ENCODE measurements at regions not wholly inside any gene's neighbourhood (a gene's known extent, or its start where the extent isn't known, plus 50 kb on each side); places are given as distances from the start of the nearest gene placed in this dataset.

DNA sequence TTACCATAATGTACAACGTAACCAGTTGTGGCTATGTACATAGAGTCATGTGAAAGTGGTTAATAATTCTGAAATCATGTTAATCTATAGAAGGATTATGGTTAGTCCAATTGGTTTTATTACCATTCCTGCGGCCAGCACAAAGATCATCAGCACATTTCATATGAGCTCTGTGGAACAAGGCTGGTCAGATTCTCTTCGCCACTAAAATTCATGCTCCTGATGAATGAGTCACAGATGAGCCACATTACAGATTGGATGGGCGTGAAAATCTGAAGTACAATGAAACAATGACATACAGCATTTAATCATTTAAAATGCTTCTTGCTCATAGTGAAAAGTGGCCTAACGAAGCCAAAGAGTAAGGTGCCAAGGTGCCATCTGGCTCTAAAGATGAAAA lies 716.2 kb upstream of the PHF14 start:
- DNase-seq (ENCODE audit: low read depth, low spot score): no peak

DNA sequence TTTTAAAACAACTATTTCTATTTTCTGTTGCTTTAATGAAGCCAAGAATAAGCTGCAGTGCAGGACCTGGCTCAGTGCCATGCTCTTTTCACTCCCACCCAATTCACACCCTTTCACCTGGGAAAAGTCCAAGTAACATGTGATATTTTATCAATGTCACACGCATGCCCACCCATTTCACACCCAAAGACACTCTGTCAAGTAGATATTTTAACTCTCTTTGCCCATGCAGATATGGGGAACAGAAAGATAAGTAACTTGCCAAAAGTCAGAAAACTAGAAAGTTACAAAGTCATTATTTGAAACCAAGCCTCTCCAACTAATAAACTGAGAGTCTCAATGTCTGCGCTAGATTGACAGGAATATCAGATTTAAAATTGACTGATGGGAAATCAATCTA lies 706.7 kb upstream of the PHF14 start:
- DNase-seq (ENCODE audit: low read depth, low spot score): no peak

DNA sequence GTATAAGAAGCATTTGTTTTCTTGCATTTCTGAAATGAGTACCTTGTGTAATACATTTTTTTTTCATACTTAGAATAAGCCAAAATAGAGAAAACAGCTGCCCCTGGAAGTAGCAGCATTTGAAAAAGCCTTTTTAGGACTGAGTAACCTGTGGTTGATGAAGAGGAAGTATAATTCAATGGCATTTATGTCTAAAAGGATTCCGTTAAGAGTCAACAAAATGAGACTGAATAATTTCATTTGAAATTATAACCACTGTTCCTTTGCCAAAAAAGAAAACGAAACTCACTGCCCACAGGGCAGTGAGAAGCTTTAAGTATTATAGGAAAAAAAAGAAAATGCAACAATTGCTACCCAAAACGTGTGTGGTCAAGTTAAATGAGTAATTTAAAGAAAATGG lies 705.6 kb upstream of the PHF14 start:
- DNase-seq (ENCODE audit: low read depth, low spot score): no peak

DNA sequence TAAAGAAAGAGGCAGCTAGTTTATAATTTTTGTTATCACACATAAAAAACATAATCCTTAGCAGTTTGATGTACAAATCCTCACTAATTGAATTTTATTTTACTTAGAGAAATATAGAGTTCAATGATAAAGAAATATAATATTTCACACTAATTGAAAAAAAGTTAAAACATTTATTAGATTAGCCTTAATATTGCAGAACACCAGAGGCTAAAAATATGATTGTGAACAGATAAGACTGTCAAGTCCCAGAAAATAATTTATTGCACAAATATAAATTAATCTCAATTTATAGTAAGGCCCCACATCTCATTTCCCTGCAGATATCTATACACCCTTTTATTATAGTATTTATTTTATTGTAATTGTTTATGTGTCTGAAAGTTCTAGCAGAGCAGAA lies 690.8 kb upstream of the PHF14 start:
- no peak for DNase-seq (ENCODE audit: low read depth, low spot score)

DNA sequence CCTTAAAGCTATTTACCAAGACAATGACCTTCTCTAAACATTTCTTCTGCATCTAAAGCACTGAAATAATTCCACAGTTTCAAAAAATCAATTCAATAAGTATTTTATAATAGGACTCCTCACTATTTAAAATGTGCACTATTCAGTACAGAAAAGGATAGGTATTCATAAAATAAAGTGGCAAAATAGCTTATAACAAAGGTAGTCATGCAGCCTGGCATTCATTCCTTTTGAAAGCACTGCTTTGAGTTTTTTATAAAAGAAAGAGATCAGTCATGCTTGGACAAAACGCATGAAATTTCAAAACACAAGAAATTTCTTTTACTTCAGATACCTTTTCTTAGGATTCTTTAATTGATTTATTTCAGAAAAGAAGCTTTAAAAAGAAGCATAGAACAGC lies 689.7 kb upstream of the PHF14 start:
- DNase-seq (ENCODE audit: low read depth, low spot score): no peak

DNA sequence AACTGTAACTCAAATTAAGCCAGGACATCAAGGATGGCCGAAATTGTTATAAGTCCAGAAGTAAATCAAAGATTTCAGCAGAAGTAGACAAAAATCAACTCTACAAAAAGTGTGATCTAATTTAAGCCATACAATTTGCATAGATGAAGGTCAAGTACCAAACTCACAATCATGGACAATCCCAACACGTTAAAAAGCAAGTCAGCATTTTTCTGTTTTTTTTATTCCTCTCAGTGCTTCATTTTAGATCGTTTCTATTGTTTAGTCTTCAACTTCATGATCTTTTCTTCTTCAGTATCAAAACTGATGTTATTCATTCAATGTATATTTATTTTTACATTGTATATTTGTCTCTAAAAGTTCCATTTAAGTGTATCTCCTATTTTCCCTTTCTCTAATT lies 674.3 kb upstream of the PHF14 start:
- no peak for DNase-seq (ENCODE audit: low read depth, low spot score)

DNA sequence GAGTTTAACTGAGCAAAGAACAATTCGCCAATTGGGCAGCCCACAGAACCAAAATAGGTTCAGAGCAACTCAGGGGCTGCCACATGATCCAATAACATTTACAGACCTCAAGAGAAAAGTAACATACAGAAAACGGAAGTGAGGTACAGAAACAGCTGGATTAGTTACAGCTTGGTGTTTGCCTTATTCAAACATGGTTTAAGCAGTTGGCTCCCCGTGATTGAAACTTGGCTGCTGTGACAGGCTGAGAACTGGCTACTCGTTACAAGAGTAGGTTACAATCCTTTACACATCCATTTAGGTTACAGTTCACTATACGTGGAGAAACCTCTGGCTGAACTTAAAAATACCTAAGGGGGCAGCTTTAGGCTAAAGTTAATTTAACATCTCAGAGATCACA lies 673.1 kb upstream of the PHF14 start:
- no peak for DNase-seq (ENCODE audit: low read depth, low spot score)

DNA sequence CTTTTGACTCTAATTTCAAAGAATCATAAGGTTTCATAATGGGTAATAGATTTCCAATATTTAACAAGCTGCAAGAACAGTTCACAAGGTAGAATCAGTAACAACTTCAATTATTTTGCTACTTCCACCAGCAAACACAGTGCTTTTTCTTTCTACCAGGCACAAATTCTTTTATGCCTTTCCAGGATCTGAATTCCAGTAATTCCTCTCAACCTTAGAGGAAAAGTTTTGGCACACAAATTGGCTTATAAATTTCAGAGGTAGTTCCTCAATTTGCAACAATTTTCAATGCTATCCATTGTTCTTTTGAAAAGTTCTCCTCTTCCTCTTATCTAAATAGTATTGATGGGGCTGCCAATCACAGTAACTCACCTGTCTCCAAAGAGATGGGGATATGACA lies 665.4 kb upstream of the PHF14 start:
- no peak for DNase-seq (ENCODE audit: low read depth, low spot score)

DNA sequence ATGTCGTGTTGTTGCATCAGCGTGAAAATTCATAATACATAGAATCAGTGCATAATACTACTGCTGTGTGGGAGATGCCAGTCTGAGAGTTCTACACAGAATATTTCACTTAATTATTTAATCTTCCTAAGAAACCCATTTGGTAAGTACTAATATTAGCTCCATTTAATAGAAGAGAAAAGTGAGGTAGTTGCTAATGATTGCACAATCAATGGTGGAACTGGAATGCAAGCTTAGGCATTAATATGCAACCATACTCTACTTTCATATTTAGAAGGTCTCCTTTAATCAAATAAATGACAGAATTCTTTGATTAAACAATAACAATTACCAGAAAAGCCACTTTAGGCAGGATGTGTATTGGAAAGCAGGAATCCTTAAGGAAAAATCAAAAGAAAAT lies 660.7 kb upstream of the PHF14 start:
- no peak for DNase-seq (ENCODE audit: low read depth, low spot score)

DNA sequence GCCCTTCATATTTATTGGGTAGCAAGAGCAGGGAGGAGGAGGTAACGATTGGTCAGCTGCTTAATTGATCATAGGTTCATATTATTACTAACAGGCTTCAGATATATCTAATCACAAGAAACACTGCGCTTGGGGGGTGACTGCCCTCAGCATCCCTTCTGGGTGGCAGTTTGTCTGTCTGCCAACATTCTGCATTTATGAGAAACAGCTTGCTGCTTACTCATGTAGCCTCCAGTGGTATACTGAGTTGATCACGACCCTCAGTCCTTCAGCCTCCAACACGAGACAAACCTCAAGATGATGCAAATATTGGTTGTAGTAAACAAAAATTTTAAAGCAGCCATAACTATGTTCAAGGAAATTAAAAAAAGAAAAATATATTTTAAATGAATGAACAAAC lies 657.8 kb upstream of the PHF14 start:
- DNase-seq (ENCODE audit: low read depth, low spot score): no peak

DNA sequence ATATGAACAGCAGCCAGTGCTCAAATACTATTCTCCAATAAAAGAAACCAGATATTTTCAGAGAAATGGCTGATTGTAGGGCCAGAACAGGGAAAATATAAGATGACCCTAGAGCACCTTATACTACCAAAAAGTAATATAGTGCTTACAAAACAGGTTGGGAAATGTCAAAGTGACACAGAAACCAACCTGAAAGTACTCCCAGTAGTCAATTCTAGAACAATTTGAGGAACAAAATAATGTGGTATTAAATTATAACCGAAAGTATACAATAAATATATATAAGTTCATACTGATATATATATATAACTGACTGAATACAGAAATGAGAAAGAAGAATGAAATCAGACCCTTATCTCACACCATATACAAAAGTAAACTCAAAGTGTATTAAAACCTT lies 657.2 kb upstream of the PHF14 start:
- no peak for DNase-seq (ENCODE audit: low read depth, low spot score)

DNA sequence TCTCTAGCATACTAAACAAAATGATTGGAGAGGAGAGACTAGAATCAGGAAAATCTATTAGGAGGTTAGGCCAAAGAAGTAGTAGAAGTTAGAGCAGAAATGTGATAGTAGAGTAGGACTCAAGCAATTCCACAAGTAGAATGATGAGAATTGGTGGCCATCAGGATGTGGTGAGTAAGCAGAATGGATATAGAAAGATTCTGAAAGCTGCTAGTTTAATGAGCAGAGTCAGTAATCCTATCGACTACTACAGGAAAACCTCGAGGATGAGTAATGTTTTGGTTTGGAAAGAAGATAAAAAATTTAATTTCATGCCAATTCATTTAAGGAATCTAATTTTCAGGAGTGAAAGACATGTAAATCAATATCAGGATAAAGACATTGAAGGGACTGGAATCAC lies 648.3 kb upstream of the PHF14 start:
- DNase-seq (ENCODE audit: low read depth, low spot score): no peak

DNA sequence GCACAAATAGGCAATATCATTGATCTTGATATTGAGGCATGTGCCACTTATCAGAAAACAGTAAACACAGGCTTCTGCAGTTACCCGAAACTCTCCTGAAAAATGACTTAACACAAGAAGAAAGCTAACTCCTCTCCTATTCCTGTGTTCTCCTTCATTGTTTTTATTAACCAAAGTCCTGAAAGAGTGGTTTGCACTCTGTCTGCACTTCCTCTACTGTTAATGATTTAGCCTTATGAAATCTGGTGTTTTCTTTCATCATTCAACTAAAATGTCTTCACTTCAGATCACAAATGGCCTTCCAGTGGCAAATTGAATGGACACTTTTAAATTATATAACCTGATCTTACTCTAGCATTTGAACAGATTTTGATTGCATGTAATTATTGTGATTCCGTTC lies 630.6 kb upstream of the PHF14 start:
- no peak for DNase-seq (ENCODE audit: low read depth, low spot score)

DNA sequence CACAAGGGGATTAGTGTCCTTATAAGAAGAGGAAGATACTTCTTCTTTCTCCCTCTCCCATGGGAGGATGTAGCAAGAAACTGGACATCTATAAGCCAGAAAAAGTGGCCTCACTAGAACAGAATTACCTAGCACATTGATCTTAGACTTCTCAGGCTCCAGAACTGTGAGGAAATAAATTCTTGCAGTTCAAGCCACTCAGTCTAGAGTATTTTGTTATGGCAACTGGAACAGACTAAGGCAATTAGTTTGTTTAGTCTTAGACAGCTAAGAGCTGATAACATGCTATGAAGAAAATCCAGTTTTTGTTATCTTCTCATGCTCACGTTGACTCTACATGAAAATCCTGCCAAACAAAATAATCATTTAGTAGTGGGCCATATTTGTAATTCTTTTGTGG lies 627.6 kb upstream of the PHF14 start:
- DNase-seq (ENCODE audit: low read depth, low spot score): no peak

DNA sequence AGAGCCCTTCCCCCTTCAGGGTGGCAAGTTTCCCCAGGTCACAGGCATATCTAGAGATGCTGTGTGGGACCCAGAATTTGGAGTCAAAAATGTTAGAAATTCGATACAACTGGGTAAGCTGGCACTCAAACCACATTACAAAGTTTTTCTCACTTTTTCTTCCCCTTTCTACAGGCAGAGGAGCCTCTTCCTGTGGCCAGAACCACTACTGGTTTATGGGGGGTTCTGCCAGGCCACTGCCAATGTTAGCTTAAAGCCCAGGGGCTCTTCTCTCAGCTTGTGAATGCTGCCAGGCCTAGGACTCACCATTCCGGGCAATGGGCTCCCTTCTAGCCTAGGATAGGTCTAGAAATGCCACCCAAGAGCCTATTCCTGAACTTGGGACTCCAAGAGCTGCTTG lies 617.9 kb upstream of the PHF14 start:
- no peak for DNase-seq (ENCODE audit: low read depth, low spot score)

DNA sequence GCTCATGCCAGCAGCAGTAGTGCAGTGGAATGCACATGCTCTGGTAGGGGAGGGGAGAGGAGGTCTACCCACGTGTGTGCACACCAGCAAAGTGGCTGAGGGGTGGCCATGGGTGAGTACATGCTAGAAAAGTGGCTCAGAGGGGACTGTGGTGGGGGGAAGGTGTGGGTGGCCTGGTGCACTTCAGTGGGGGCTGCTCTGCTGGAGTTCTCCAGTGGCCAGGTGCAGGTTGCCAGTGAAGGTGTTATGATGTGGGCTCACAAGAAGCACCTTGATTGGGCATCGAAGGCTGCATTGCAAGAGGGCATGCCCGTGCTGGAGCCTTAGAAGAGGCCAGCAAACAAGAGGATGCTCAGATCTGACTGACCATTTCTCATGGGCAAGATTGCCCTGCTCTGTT lies 613.6 kb upstream of the PHF14 start:
- no peak for DNase-seq (ENCODE audit: low read depth, low spot score)

DNA sequence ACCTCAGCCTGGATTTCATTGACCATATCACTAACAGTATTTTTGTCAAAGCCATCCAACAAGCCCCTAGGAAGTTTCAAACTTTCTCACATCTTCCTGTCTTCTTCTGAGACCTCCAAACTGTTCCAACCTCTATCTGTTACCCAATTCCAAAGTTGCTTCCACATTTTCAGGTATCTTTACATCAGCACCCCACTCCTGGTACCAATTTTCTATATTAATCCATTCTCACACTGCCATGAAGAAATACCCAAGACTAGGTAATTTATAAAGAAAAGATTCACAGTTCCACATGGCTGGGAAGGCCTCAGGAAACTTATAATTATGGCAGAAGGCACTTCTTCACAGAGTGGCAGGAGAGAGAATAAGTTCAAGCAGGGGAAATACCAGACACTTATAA lies 571.9 kb upstream of the PHF14 start:
- DNase-seq (ENCODE audit: low read depth, low spot score): no peak

DNA sequence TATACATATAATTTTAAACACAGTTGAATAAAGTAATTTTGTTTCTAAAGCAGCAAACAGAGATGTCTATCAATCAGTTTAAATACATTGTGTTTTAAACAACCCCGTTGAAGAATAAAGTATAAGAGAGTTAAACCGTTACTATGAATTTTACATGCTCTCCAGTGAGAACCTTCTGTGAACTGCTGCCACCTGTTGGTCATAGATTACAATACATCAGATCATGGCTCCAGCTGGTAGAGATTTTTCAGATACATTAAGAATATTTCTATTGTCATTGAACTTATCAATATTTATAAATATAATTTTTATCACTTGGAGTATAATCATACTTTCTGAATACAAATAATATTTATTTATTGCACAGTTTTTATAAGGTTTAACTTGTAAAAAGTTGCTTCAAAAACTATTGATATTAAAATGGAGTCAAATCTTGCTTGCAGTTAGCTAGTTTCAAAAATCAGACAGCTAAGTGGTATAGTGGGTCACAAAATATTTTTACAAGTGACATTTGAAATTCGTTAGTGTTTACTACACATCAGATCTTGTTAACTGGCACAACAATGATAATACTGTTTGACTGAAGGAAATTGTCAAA lies 561.2 kb upstream of the PHF14 start:
- DNase-seq (ENCODE audit: low read depth, low spot score): no peak

DNA sequence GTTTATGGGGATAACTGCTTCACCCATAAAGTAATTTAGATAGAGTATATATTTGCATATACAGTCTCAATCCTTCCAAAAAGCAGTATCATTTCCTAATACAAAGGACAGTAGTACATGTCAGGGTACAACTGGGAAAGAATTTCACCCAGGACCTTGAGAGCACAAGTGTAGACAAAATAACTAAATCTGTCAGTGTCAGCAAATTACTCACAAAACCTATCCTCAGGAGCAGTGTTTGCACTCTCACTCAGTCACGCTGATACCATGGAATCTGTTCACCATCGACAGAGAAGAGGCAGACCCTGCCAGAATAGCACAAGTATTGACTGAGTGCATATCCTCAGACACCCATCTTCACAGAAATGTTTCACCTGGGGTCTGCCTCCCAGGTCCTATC lies 554.7 kb upstream of the PHF14 start:
- no peak for DNase-seq (ENCODE audit: low read depth, low spot score)

DNA sequence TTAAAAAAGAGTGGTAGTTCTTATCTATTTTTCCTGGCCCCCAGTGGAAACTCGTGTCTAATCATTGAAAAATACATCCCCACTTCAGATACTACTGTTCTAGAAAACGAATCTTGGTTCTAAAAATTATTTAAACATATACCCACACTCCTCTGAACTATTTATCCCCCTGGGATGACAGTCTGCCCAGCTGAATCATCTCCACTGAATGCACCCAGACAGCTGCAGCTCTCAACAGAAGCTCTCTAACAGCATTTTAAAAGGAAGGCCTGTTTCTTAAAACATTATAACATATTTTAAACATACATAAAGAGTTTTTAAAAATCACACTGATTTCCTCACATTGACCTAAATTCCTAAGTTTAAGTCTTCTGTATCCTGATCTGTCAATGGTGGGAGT lies 544.6 kb upstream of the PHF14 start:
- DNase-seq (ENCODE audit: low read depth, low spot score): no peak

DNA sequence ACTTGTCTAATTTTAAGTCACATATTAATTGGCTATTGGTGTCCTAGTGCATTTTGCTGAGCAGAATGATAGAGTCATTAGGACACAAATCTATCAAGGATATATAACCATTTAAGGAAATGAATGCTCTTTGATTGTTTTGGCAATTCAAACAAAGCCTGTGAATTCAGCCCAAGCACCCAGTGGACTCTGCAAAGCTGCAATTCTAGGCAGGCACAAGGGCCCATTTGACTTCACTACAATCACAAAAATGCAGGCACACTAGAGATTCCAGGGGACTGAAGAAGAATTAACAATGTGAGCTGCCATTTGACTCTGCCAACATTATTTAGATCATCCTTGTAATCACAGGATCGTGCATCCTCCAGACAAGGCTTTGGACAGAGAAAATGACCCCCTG lies 544.2 kb upstream of the PHF14 start:
- no peak for DNase-seq (ENCODE audit: low read depth, low spot score)

DNA sequence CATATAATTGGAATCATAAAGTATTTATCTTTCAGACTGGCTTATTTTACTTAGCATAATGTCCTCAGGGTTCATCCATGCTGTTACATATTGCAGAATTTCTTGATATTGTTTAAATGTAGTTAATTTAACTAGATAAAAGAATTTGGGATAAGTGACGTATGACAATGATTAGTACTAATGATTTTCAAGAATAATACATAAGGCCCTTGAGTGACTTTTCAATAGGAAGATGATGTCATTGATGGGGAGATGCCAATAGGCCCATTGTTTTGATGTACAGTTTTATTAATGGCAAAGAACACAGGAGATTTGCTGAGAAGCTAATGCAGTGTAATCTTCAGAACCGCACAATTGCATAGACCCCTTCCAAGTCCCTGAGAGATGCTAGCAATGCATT lies 537.4 kb upstream of the PHF14 start:
- DNase-seq (ENCODE audit: low read depth, low spot score): no peak

DNA sequence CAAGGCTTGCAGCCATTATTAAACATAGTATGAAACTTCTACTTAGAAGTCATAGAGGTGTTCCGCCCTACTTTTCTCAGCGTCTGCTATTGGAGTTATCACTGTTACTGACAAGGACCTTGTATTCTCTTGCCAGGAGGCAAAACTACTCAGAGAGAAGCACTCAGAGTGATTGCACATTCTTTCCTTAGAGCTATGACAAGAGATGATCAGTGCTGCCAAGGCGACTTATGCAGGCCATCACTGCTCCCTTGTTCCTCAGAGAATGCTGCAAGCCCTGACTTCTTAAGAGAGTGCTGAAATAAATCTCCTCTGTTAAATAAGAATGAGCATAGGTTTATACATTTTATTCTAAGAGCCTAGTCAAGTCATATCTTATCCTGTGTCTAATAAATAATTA lies 534.6 kb upstream of the PHF14 start:
- DNase-seq (ENCODE audit: low read depth, low spot score): no peak

DNA sequence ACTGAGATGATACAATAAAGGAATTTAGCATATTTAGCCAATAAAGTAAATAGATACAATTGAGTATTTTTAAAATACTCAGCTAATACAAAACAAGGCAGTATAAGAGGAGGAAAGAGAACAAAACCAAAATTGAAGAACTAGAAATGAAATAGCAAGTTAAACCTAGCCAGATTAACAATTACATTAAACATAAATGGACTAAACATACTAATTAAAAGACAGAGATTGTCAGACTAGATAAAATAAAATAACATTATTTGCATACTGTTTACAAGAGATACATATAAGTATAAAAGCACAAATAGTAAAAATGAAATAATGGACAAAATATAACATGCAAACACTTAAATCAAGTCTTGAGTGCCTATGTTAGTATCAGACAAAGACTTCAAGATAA lies 517.7 kb upstream of the PHF14 start:
- no peak for DNase-seq (ENCODE audit: low read depth, low spot score)

DNA sequence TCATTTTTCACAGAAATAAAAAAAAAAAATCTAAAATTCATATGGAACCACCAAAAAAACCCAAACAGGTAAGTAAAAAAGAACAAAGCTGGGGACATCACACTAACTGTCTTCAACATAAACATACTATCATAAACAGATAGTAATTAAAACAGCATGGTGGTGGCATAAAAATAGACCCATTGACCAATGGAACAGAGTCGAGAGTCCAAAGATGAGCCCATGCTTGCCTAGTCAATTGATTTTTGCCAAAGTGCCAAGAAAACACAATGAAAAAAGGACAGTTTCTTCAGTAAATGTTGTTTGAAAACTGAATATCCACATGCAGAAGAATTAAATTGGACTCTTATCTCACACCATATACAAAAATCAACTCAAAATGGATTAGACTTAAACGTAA lies 513.2 kb upstream of the PHF14 start:
- DNase-seq (ENCODE audit: low read depth, low spot score): no peak
